HL-60 (cell line): ENCODE measurements at regions not wholly inside any gene's neighbourhood (a gene's known extent, or its start where the extent isn't known, plus 50 kb on each side); places are given as distances from the start of the nearest gene placed in this dataset.

Experiments
- DNase-seq, 2 experiments: peaks; one replicate each; pipeline ENCODE4 v3.0.0-alpha.2; 2010 to 2020; ENCODE audit warnings: low read depth in 1 of 2, low spot score in 1 of 2
- H3K27ac ChIP-seq: fragments of 250-450 bp; sonication (Bioruptor Pico); replicated peaks from 2 replicates; pipeline ENCODE4 v1.5.1; 2020; ENCODE audit warnings: mild to moderate bottlenecking, moderate library complexity
- H3K27me3 ChIP-seq: fragments of 250-450 bp; sonication (Bioruptor Pico); 2 replicates; pipeline ENCODE4 v1.5.1; 2021; ENCODE audit warnings: mild to moderate bottlenecking, moderate library complexity; ENCODE audit not compliant: insufficient read depth, poor library complexity, severe bottlenecking
- H3K4me3 ChIP-seq: replicated peaks from 2 replicates; pipeline ENCODE4 v1.5.1; 2011; ENCODE audit warnings: mild to moderate bottlenecking, control low read depth, low read length; ENCODE audit not compliant: insufficient read depth
- GABPA ChIP-seq: IDR thresholded peaks from 2 replicates; pipeline ENCODE4 v1.6.1; 2012; ENCODE audit warnings: low read depth
- POLR2AphosphoS5 ChIP-seq: IDR thresholded peaks from 2 replicates; pipeline ENCODE4 v1.6.1; 2012; ENCODE audit warnings: low read depth
- SPI1 ChIP-seq: IDR thresholded peaks from 2 replicates; pipeline ENCODE4 v1.6.1; 2012; ENCODE audit warnings: low read depth, mild to moderate bottlenecking, borderline replicate concordance
- TF ChIP-seq, protein P1 (sequence below): IDR thresholded peaks from one replicate; pipeline ENCODE4 v1.5.1; 2011; ENCODE audit warnings: low read length, control low read depth, inconsistent platforms; ENCODE audit not compliant: insufficient read depth
- TF ChIP-seq, protein P2 (sequence below): IDR thresholded peaks from 2 replicates; pipeline ENCODE4 v1.6.1; 2012; ENCODE audit warnings: low read depth; ENCODE audit not compliant: insufficient replicate concordance

DNA sequence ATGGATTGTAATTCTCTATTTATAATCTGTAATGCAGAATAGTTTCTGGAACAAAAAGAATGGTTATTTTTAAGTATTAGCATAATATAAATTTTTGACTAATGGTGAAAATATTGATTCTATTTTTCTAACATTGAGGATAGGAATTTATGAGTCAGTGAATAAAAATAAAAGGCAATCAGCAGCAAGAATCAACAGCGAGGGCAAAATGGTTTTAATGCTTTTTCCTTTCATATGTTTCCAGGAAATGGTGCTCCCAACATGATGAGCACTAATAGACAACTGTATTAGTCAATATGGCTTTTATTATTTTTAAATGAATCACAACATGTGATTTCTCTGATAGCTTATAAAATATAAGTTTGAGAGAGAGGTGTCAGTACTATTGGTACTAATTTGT is 90.7 kb upstream of the TFPI start:
- DNase-seq: no peak
- no peak overlapping the region for H3K27ac ChIP-seq
- H3K27me3 ChIP-seq: no peaks in the 10 kb centered on the region
- no peak overlapping the region for H3K4me3 ChIP-seq
- TF ChIP-seq, protein P1, sequence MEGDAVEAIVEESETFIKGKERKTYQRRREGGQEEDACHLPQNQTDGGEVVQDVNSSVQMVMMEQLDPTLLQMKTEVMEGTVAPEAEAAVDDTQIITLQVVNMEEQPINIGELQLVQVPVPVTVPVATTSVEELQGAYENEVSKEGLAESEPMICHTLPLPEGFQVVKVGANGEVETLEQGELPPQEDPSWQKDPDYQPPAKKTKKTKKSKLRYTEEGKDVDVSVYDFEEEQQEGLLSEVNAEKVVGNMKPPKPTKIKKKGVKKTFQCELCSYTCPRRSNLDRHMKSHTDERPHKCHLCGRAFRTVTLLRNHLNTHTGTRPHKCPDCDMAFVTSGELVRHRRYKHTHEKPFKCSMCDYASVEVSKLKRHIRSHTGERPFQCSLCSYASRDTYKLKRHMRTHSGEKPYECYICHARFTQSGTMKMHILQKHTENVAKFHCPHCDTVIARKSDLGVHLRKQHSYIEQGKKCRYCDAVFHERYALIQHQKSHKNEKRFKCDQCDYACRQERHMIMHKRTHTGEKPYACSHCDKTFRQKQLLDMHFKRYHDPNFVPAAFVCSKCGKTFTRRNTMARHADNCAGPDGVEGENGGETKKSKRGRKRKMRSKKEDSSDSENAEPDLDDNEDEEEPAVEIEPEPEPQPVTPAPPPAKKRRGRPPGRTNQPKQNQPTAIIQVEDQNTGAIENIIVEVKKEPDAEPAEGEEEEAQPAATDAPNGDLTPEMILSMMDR: no peak
- TF ChIP-seq, protein P2, sequence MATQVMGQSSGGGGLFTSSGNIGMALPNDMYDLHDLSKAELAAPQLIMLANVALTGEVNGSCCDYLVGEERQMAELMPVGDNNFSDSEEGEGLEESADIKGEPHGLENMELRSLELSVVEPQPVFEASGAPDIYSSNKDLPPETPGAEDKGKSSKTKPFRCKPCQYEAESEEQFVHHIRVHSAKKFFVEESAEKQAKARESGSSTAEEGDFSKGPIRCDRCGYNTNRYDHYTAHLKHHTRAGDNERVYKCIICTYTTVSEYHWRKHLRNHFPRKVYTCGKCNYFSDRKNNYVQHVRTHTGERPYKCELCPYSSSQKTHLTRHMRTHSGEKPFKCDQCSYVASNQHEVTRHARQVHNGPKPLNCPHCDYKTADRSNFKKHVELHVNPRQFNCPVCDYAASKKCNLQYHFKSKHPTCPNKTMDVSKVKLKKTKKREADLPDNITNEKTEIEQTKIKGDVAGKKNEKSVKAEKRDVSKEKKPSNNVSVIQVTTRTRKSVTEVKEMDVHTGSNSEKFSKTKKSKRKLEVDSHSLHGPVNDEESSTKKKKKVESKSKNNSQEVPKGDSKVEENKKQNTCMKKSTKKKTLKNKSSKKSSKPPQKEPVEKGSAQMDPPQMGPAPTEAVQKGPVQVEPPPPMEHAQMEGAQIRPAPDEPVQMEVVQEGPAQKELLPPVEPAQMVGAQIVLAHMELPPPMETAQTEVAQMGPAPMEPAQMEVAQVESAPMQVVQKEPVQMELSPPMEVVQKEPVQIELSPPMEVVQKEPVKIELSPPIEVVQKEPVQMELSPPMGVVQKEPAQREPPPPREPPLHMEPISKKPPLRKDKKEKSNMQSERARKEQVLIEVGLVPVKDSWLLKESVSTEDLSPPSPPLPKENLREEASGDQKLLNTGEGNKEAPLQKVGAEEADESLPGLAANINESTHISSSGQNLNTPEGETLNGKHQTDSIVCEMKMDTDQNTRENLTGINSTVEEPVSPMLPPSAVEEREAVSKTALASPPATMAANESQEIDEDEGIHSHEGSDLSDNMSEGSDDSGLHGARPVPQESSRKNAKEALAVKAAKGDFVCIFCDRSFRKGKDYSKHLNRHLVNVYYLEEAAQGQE: no peak
- TF ChIP-seq POLR2AphosphoS5: no peak
- TF ChIP-seq SPI1: no peak
- TF ChIP-seq GABPA: no peak

DNA sequence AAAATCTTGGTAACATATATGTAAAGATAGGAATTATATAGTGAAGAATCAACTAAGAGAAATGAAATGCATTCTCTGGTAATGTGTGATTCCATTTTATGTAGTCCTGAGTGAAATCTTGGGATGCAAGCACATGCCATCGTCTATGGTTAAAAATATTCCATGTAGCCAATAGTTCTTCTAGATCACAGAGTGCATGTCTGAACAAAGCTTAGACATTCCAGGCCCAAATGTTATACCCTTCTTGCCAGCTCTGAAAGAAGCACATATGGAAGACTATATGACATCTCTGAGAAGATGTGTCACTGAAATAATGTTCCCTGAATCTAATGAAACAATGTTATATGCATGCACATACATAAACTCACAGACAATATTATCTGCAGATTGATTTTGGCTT is 92.3 kb upstream of the TFPI start:
- no peak overlapping the region for H3K4me3 ChIP-seq
- H3K27me3 ChIP-seq: no peaks in the 10 kb centered on the region
- TF ChIP-seq SPI1 (no peak), POLR2AphosphoS5 (no peak), GABPA (no peak)
- TF ChIP-seq, protein P1: no peak
- TF ChIP-seq, protein P2: no peak
- no peak for DNase-seq
- H3K27ac ChIP-seq: no peak overlapping the region

DNA sequence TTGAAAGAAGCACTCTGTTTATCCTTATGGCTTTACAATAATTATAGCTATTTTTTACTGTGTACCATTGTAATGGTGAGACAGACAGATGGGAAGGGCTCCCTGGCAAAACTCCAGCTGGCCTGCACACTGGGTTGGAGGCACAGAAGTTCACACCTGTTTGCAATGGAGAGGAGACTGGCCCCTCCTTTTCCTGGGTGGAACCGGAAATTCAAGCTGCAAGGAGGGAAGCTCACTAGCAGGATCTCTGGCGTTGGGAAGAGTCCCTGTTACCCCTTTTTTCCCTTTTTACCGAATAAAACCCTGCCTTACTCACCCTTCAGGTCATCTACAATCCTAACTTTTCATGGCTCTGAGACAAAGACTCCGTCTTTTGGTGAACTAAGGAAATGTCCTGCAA is 100.3 kb upstream of the TFPI start:
- DNase-seq: no peak
- H3K27ac ChIP-seq: no peak overlapping the region
- TF ChIP-seq GABPA (no peak), SPI1 (no peak), POLR2AphosphoS5 (no peak)
- TF ChIP-seq, protein P2: no peak
- TF ChIP-seq, protein P1: no peak
- peaks cover 2% of the 10 kb centered on the region for H3K27me3 ChIP-seq
- H3K4me3 ChIP-seq: no peak overlapping the region
